HL-60 (cell line): ENCODE measurements at regions not wholly inside any gene's neighbourhood (a gene's known extent, or its start where the extent isn't known, plus 50 kb on each side); places are given as distances from the start of the nearest gene placed in this dataset.

Experiments used
- DNase-seq, 2 experiments: peaks; one replicate each; pipeline ENCODE4 v3.0.0-alpha.2; 2010 to 2020; ENCODE audit warnings: low read depth in 1 of 2, low spot score in 1 of 2
- H3K27ac ChIP-seq: fragments of 250-450 bp; sonication (Bioruptor Pico); replicated peaks from 2 replicates; pipeline ENCODE4 v1.5.1; 2020; ENCODE audit warnings: mild to moderate bottlenecking, moderate library complexity
- H3K27me3 ChIP-seq: fragments of 250-450 bp; sonication (Bioruptor Pico); 2 replicates; pipeline ENCODE4 v1.5.1; 2021; ENCODE audit warnings: mild to moderate bottlenecking, moderate library complexity; ENCODE audit not compliant: insufficient read depth, poor library complexity, severe bottlenecking
- H3K4me3 ChIP-seq: replicated peaks from 2 replicates; pipeline ENCODE4 v1.5.1; 2011; ENCODE audit warnings: mild to moderate bottlenecking, control low read depth, low read length; ENCODE audit not compliant: insufficient read depth
- CTCF ChIP-seq: IDR thresholded peaks from one replicate; pipeline ENCODE4 v1.5.1; 2011; ENCODE audit warnings: low read length, control low read depth, inconsistent platforms; ENCODE audit not compliant: insufficient read depth
- GABPA ChIP-seq: IDR thresholded peaks from 2 replicates; pipeline ENCODE4 v1.6.1; 2012; ENCODE audit warnings: low read depth
- POLR2AphosphoS5 ChIP-seq: IDR thresholded peaks from 2 replicates; pipeline ENCODE4 v1.6.1; 2012; ENCODE audit warnings: low read depth
- REST ChIP-seq: IDR thresholded peaks from 2 replicates; pipeline ENCODE4 v1.6.1; 2012; ENCODE audit warnings: low read depth; ENCODE audit not compliant: insufficient replicate concordance
- SPI1 ChIP-seq: IDR thresholded peaks from 2 replicates; pipeline ENCODE4 v1.6.1; 2012; ENCODE audit warnings: low read depth, mild to moderate bottlenecking, borderline replicate concordance

GRCh38 chr1:30619619-30620018 lies 103.8 kb downstream of the MATN1 start:
- H3K27me3 ChIP-seq: no peaks in the 10 kb centered on the region

DNA sequence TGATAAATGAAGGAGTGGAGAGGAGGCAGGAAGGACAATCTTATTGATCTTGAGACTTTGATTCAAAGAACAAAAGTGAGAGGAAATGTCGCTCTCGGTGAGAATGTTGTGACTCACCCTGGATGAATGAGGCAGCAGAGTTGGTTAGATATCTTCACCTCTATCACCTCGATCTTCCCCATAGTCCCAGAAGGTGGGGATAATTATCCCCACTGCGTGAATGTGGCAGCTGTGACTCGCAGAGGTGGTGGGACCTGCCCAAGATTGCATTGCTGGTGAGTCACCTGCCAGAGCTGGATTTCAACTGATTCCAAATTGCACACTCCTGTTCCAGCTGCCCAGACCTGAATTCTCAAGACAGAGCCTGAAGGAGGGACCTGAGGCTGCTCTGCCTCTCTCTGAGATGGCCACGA lies 105.0 kb downstream of the MATN1 start:
- TF ChIP-seq GABPA (no peak), CTCF (no peak), SPI1 (no peak), POLR2AphosphoS5 (no peak), REST (no peak)
- H3K4me3 ChIP-seq: no peak overlapping the region
- H3K27me3 ChIP-seq: no peaks in the 10 kb centered on the region
- no peak for DNase-seq
- no peak overlapping the region for H3K27ac ChIP-seq

More at GRCh38 chr1:30619619-30620018, 103.8 kb downstream of the MATN1 start:
- Histone ChIP-seq H3K4me3 (no peak overlapping the region), H3K27ac (no peak overlapping the region)
- DNase-seq: no peak
- TF ChIP-seq GABPA (no peak), SPI1 (no peak), POLR2AphosphoS5 (no peak), REST (no peak), CTCF (no peak)

GRCh38 chr1:30616759-30617158 lies 106.6 kb downstream of the MATN1 start:
- no peaks in the 10 kb centered on the region for H3K27me3 ChIP-seq
- DNase-seq: no peak
- H3K4me3 ChIP-seq: no peak overlapping the region
- no peak overlapping the region for H3K27ac ChIP-seq
- TF ChIP-seq GABPA (no peak), POLR2AphosphoS5 (no peak), CTCF (no peak), REST (no peak), SPI1 (no peak)
